GM12878 (cell line): ENCODE measurements at regions not wholly inside any gene's neighbourhood (a gene's known extent, or its start where the extent isn't known, plus 50 kb on each side); places are given as distances from the start of the nearest gene placed in this dataset.
A peak's percentile ranks its signal among the peaks of the same experiment; 100 is the strongest.

ENCODE experiments used
- ATF2 ChIP-seq: IDR thresholded peaks from 2 replicates; pipeline ENCODE4 v1.6.1; 2012; ENCODE audit warnings: low read length, inconsistent platforms
- BRCA1 ChIP-seq: IDR thresholded peaks from 2 replicates; pipeline ENCODE4 v1.6.1; 2011; ENCODE audit warnings: low read depth, low read length, improper control_type of control experiment
- CEBPB ChIP-seq, 2 experiments: fragments of 150-350 bp in 1 of 2; IDR thresholded peaks; 2 replicates each; pipeline ENCODE4 v1.6.1; 2012 to 2014; ENCODE audit warnings: low read depth in 2 of 2, low read length in 2 of 2, borderline replicate concordance in 1 of 2, inconsistent platforms in 1 of 2
- CHD2 ChIP-seq: IDR thresholded peaks from 2 replicates; pipeline ENCODE4 v1.6.1; 2011; ENCODE audit warnings: low read depth, low read length, improper control_type of control experiment, borderline replicate concordance
- CTCF ChIP-seq, 3 experiments: IDR thresholded peaks in 2 of 3; conservative IDR thresholded peaks in 1 of 3; 2 replicates each; pipeline ENCODE4 v1.5.1; 2011; ENCODE audit warnings: low read depth in 3 of 3, low read length in 3 of 3, mild to moderate bottlenecking in 3 of 3, control low read depth in 2 of 3, moderate library complexity in 2 of 3, inconsistent platforms in 1 of 3, mixed read lengths in 1 of 3; ENCODE audit not compliant: control insufficient read depth in 2 of 3, insufficient read depth in 1 of 3; ENCODE audit errors: extremely low read depth in 1 of 3
- ETV6 ChIP-seq, 2 experiments: fragments of 450-650 bp in 1 of 2; IDR thresholded peaks in 1 of 2; conservative IDR thresholded peaks in 1 of 2; 2 replicates each; pipeline ENCODE4 v1.6.1; 2014; ENCODE audit warnings: antibody characterized with exemption in 1 of 2, borderline replicate concordance in 1 of 2, low read depth in 1 of 2, mild to moderate bottlenecking in 1 of 2, moderate library complexity in 1 of 2
- GABPA ChIP-seq: IDR thresholded peaks from 2 replicates; pipeline ENCODE4 v1.6.1; 2014; ENCODE audit warnings: antibody characterized with exemption, low read depth, mild to moderate bottlenecking, inconsistent platforms
- RELB ChIP-seq: fragments of 450-650 bp; IDR thresholded peaks from 2 replicates; pipeline ENCODE4 v1.6.1; 2017; ENCODE audit warnings: low read depth, mild to moderate bottlenecking, moderate library complexity
- SMAD1 ChIP-seq: fragments of 450-650 bp; IDR thresholded peaks from 2 replicates; pipeline ENCODE4 v1.6.1; 2018; ENCODE audit warnings: mild to moderate bottlenecking, low read depth; ENCODE audit not compliant: partially characterized antibody
- TCF3 ChIP-seq: IDR thresholded peaks from 2 replicates; pipeline ENCODE4 v1.6.1; 2012; ENCODE audit warnings: low read depth, mild to moderate bottlenecking, low read length, borderline replicate concordance; ENCODE audit not compliant: insufficient read depth
- USF2 ChIP-seq: IDR thresholded peaks from 2 replicates; pipeline ENCODE4 v1.6.1; 2011; ENCODE audit warnings: low read depth, low read length, improper control_type of control experiment, borderline replicate concordance
- YBX1 ChIP-seq: fragments of 450-650 bp; IDR thresholded peaks from 2 replicates; pipeline ENCODE4 v1.6.1; 2016; ENCODE audit warnings: antibody characterized with exemption
- ZNF592 ChIP-seq: fragments of 450-650 bp; IDR thresholded peaks from 2 replicates; pipeline ENCODE4 v1.6.1; 2017; ENCODE audit warnings: mild to moderate bottlenecking, moderate library complexity

GRCh38 chrX:120753413-120754251 is 122.0 kb downstream of the CT47B1 start (continued):
- TF ChIP-seq RELB (no peak), CEBPB (IDR thresholded peaks at IDR 0.05; ENCODE audit: borderline replicate concordance in 1 of 2, low read depth in 2 of 2, low read length in 2 of 2) (no peak), ZNF592 (no peak), YBX1 (no peak), GABPA (no peak), ETV6 (conservative IDR thresholded peaks at IDR 0.05 in 1 of 2, IDR thresholded peaks at IDR 0.05 in 1 of 2; ENCODE audit: borderline replicate concordance in 1 of 2, low read depth in 1 of 2) (peak in 1 of 2 experiments; percentile 87; a peak in 1 of 4 replicates), TCF3 (no peak), CHD2 (no peak), USF2 (no peak), ATF2 (no peak), CTCF (IDR thresholded peaks at IDR 0.05 in 2 of 3, conservative IDR thresholded peaks at IDR 0.05 in 1 of 3; ENCODE audit: control insufficient read depth in 2 of 3, extremely low read depth in 1 of 3, insufficient read depth in 1 of 3, low read depth in 3 of 3, low read length in 3 of 3) (no peak), BRCA1 (no peak), SMAD1 (no peak)
